Adrenal gland (tissue), 5 donors: ENCODE measurements at regions not wholly inside any gene's neighbourhood (a gene's known extent, or its start where the extent isn't known, plus 50 kb on each side); places are given as distances from the start of the nearest gene placed in this dataset.

Experiments
- CTCF ChIP-seq, 6 experiments: fragments of 450-650 bp in 4 of 6; fragments of 200-600 bp in 2 of 6; sonication (generic) in 1 of 6; IDR thresholded peaks; 1 replicate in 5 of 6; 2 replicates in 1 of 6; pipeline versions ENCODE4 v1.5.1 to v1.8.0; 2016 to 2021; ENCODE audit warnings: antibody characterized with exemption in 6 of 6, mild to moderate bottlenecking in 2 of 6, moderate library complexity in 1 of 6
- POLR2A ChIP-seq, 2 donors: fragments of 450-650 bp; IDR thresholded peaks; one replicate each; pipeline ENCODE4 v1.6.1; 2017; ENCODE audit warnings: antibody characterized with exemption in 2 of 2, mild to moderate bottlenecking in 2 of 2, moderate library complexity in 1 of 2
- donor health status: DM: no; HTN: no; CAD: no.

DNA sequence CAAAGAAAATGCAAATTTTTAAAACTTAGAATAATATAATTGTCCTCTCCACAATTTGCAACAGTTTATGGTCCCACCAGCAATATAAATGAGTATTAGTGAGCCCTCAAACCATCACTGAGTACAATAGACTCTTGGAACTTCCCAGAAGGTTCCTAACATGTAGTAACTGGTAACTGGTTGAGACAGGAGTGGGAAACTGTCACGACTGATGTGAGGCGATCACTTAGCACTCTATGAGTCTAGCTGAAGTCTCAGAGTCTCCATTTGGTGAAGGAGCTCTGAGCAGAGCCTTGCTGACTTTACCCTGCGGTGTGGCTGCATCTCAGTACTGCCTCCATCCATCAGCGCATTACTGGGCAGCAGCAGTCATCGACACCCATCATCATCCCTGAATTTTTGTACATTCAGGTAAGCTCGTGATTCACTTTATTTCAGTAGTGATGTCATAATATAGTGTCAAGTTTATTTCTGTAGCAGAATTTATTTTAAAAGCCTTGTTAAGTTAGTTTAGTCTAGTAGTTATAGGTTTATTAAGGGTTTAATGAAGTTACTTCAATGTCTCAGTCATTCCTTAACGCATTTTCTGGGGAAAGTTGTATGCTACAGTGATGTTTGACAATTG is 76.6 kb upstream of the ABCA1 start:
- TF ChIP-seq CTCF (IDR thresholded peaks at IDR 0.05) (no peak), POLR2A (IDR thresholded peaks at IDR 0.05) (no peak)
